GM10248 (cell line): ENCODE measurements at regions not wholly inside any gene's neighbourhood (a gene's known extent, or its start where the extent isn't known, plus 50 kb on each side); places are given as distances from the start of the nearest gene placed in this dataset.

Experiments
- CTCF ChIA-PET: fragments of 300-600 bp; sonication (Branson Sonifier 250); formaldehyde crosslinking; extraction: SDS; loops from one replicate; lab custom pipeline; 2021; ENCODE audit warnings: antibody characterized with exemption; lab: Yijun Ruan, JAX
- POLR2A ChIA-PET: fragments of 350-650 bp; sonication (Branson Sonifier 250); formaldehyde crosslinking; extraction: SDS; loops from one replicate; lab custom pipeline; 2020; ENCODE audit warnings: antibody characterized with exemption; lab: Yijun Ruan, JAX
- DNase-seq: peaks from one replicate; pipeline ENCODE4 v3.0.0; 2012; ENCODE audit errors: extremely low spot score
- CTCF ChIP-seq: IDR thresholded peaks from 2 replicates; pipeline ENCODE4 v1.5.1; 2012; ENCODE audit warnings: mild to moderate bottlenecking, low read depth; ENCODE audit errors: extremely low read depth, missing control alignments, control extremely low read depth

- ChIA-PET CTCF (interaction anchor here (1.0 to 1.4 kb wide), 2 partner anchors 29 to 222 kb away, joined by 3 read pairs; no protein-coding TSS in a partner anchor), POLR2A (no interaction called here)
- TF ChIP-seq CTCF, result no peak
- no peak for DNase-seq
These were observed 220.8 kb downstream of the PLK2 start for GRCh38 chr5:58239045-58239444.

GRCh38 chr5:58236498-58236897 is 223.4 kb downstream of the PLK2 start:
- DNase-seq, result no peak
- ChIA-PET POLR2A (no interaction called here), CTCF (no interaction called here)
- no peak for TF ChIP-seq CTCF

DNA sequence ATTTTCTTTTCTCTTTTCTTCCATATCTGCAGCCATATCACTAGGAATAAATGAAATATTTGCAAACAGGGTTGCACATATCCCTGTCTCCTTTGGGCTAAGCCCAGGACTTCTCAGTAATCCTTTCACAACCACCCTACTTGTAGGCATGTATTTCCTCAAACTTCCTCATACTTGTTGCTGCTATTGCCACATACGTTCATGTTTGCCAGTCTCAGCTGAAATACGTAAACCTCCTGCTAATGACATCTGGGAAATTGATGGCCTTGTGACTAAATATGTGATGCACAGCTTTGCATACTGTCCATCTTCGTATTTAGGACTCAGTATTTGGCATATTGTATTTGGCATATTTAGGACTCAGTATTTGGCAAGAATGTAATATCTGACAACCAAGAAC is 224.6 kb downstream of the PLK2 start:
- ChIA-PET POLR2A (no interaction called here), CTCF (interaction anchor here (2.6 kb wide), 1 partner anchor 9 kb away, joined by 14 read pairs; no protein-coding TSS in a partner anchor)
- DNase-seq, result no peak
- no peak for TF ChIP-seq CTCF

GRCh38 chr5:58232130-58232529 is 227.8 kb downstream of the PLK2 start:
- ChIA-PET CTCF (no interaction called here), POLR2A (no interaction called here)
- no peak for DNase-seq
- TF ChIP-seq CTCF, result no peak

- CTCF ChIA-PET, result interaction anchor here (0.8 to 1.1 kb wide), 2 partner anchors 19 to 31 kb away, joined by 3 read pairs; no protein-coding TSS in a partner anchor
- POLR2A ChIA-PET, result no interaction called here
- no peak for DNase-seq
- TF ChIP-seq CTCF, result no peak
These were observed 228.8 kb downstream of the PLK2 start for GRCh38 chr5:58231041-58231440.

DNA sequence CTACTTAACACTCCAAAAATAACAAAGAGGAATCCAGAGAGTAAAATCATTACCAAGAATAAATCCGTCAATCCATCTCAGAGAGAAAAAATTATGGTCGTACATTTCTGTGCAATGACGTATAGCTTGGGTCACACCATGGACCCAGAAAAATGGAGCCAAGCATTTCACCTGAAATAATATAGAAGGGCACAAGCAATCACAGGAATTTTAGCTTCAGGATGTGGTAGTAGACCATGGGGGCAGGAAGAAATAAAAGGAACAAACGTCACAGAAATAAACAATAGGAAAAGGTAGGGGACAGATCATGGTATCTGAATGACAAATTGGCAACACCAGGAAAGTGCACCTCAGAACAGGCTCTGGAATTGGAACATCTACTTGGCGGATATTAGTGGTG is 231.0 kb downstream of the PLK2 start:
- ChIA-PET POLR2A (no interaction called here), CTCF (no interaction called here)
- no peak for TF ChIP-seq CTCF
- no peak for DNase-seq
